ENCODE measurements at regions not wholly inside any gene's neighbourhood (a gene's known extent, or its start where the extent isn't known, plus 50 kb on each side); places are given as distances from the start of the nearest gene placed in this dataset.
"Not testable (repeated sequence)": the region's sequence is repeated elsewhere in the genome, so short reads cannot be mapped to it uniquely, and the experiment has no call there.

GRCh38 chr9:42931045-42931444 lies 747.6 kb downstream of the SPATA31A6 start:
- POLR2A ChIA-PET; H3K4me3 ChIP-seq (ENCODE audit: low read depth in 2 of 2, low read length in 1 of 2); H4K20me1 ChIP-seq (ENCODE audit: insufficient read depth); H3K79me2 ChIP-seq (ENCODE audit: insufficient read depth); DNase-seq; H2AFZ ChIP-seq (ENCODE audit: low read depth); H3F3A ChIP-seq (replicated peaks; ENCODE audit: insufficient read depth); H3K9me3 ChIP-seq; H3K4me1 ChIP-seq (ENCODE audit: control insufficient read depth in 1 of 2, insufficient read depth in 2 of 2, low read depth in 1 of 2, low read length in 1 of 2); CTCF ChIA-PET; H3K27ac ChIP-seq (ENCODE audit: low read depth in 2 of 2, low read length in 1 of 2); H3K36me3 ChIP-seq (replicated peaks in 1 of 2; ENCODE audit: control insufficient read depth in 1 of 2, insufficient read depth in 2 of 2, low read length in 1 of 2); H3K9ac ChIP-seq; H3K4me2 ChIP-seq; H3K9me2 ChIP-seq; H3K27me3 ChIP-seq (ENCODE audit: insufficient read depth): not testable (repeated sequence)
- 10% methylated on average over 3 of the region's 5 CpGs for WGBS (ENCODE audit: low lambda C conversion rate)

- H3K9me2 ChIP-seq; H3K79me2 ChIP-seq (ENCODE audit: insufficient read depth); H2AFZ ChIP-seq (ENCODE audit: low read depth); CTCF ChIA-PET; H3K36me3 ChIP-seq (replicated peaks in 1 of 2; ENCODE audit: control insufficient read depth in 1 of 2, insufficient read depth in 2 of 2, low read length in 1 of 2); H4K20me1 ChIP-seq (ENCODE audit: insufficient read depth); H3K27me3 ChIP-seq (ENCODE audit: insufficient read depth); POLR2A ChIA-PET; H3F3A ChIP-seq (replicated peaks; ENCODE audit: insufficient read depth); H3K4me3 ChIP-seq (ENCODE audit: low read depth in 2 of 2, low read length in 1 of 2); DNase-seq; H3K9ac ChIP-seq; H3K4me1 ChIP-seq (ENCODE audit: control insufficient read depth in 1 of 2, insufficient read depth in 2 of 2, low read depth in 1 of 2, low read length in 1 of 2); H3K9me3 ChIP-seq; H3K4me2 ChIP-seq; H3K27ac ChIP-seq (ENCODE audit: low read depth in 2 of 2, low read length in 1 of 2): not testable (repeated sequence)
- WGBS (ENCODE audit: low lambda C conversion rate): 13% methylated on average over 2 of the region's 2 CpGs
Observed at GRCh38 chr9:42937583-42938235, 754.2 kb downstream of the SPATA31A6 start.

- H3K9me3 ChIP-seq; H3K27me3 ChIP-seq (ENCODE audit: insufficient read depth); H4K20me1 ChIP-seq (ENCODE audit: insufficient read depth); H3K9me2 ChIP-seq; H3K36me3 ChIP-seq (replicated peaks in 1 of 2; ENCODE audit: control insufficient read depth in 1 of 2, insufficient read depth in 2 of 2, low read length in 1 of 2); H3F3A ChIP-seq (replicated peaks; ENCODE audit: insufficient read depth); H3K79me2 ChIP-seq (ENCODE audit: insufficient read depth); H3K4me2 ChIP-seq; H3K4me3 ChIP-seq (ENCODE audit: low read depth in 2 of 2, low read length in 1 of 2); H3K27ac ChIP-seq (ENCODE audit: low read depth in 2 of 2, low read length in 1 of 2); H3K4me1 ChIP-seq (ENCODE audit: control insufficient read depth in 1 of 2, insufficient read depth in 2 of 2, low read depth in 1 of 2, low read length in 1 of 2); CTCF ChIA-PET; POLR2A ChIA-PET; DNase-seq; H2AFZ ChIP-seq (ENCODE audit: low read depth); H3K9ac ChIP-seq: not testable (repeated sequence)
- 17% methylated on average over 1 of the region's 4 CpGs for WGBS (ENCODE audit: low lambda C conversion rate)
Observed at GRCh38 chr9:42947050-42947449, 763.6 kb downstream of the SPATA31A6 start.

GRCh38 chr9:42951239-42951638 lies 767.8 kb downstream of the SPATA31A6 start:
- CTCF ChIA-PET; POLR2A ChIA-PET; H3F3A ChIP-seq (replicated peaks; ENCODE audit: insufficient read depth); H3K4me3 ChIP-seq (ENCODE audit: low read depth in 2 of 2, low read length in 1 of 2); H3K9ac ChIP-seq; DNase-seq; H3K9me2 ChIP-seq; H3K79me2 ChIP-seq (ENCODE audit: insufficient read depth); H3K4me2 ChIP-seq; H3K27me3 ChIP-seq (ENCODE audit: insufficient read depth); H3K27ac ChIP-seq (ENCODE audit: low read depth in 2 of 2, low read length in 1 of 2); H2AFZ ChIP-seq (ENCODE audit: low read depth); H3K36me3 ChIP-seq (replicated peaks in 1 of 2; ENCODE audit: control insufficient read depth in 1 of 2, insufficient read depth in 2 of 2, low read length in 1 of 2); H3K4me1 ChIP-seq (ENCODE audit: control insufficient read depth in 1 of 2, insufficient read depth in 2 of 2, low read depth in 1 of 2, low read length in 1 of 2); H3K9me3 ChIP-seq; H4K20me1 ChIP-seq (ENCODE audit: insufficient read depth): not testable (repeated sequence)
- 0% methylated on average over 1 of the region's 2 CpGs for WGBS (ENCODE audit: low lambda C conversion rate)
- TF ChIP-seq CTCF (IDR thresholded peaks at IDR 0.05): peak; percentile 20; the same call in 1 of the 2 replicates
- TF ChIP-seq REST (IDR thresholded peaks at IDR 0.05; ENCODE audit: low read depth, low read length): peak; percentile 83

GRCh38 chr9:42965155-42965554 lies 781.7 kb downstream of the SPATA31A6 start:
- H2AFZ ChIP-seq (ENCODE audit: low read depth); H3K9ac ChIP-seq; H3K27ac ChIP-seq (ENCODE audit: low read depth in 2 of 2, low read length in 1 of 2); H3K9me3 ChIP-seq; H3K27me3 ChIP-seq (ENCODE audit: insufficient read depth); H4K20me1 ChIP-seq (ENCODE audit: insufficient read depth); H3K79me2 ChIP-seq (ENCODE audit: insufficient read depth); H3F3A ChIP-seq (replicated peaks; ENCODE audit: insufficient read depth); H3K4me3 ChIP-seq (ENCODE audit: low read depth in 2 of 2, low read length in 1 of 2); POLR2A ChIA-PET; CTCF ChIA-PET; H3K4me2 ChIP-seq; H3K9me2 ChIP-seq; H3K4me1 ChIP-seq (ENCODE audit: control insufficient read depth in 1 of 2, insufficient read depth in 2 of 2, low read depth in 1 of 2, low read length in 1 of 2); DNase-seq; H3K36me3 ChIP-seq (replicated peaks in 1 of 2; ENCODE audit: control insufficient read depth in 1 of 2, insufficient read depth in 2 of 2, low read length in 1 of 2): not testable (repeated sequence)
- WGBS (ENCODE audit: low lambda C conversion rate): 0% methylated on average over 2 of the region's 2 CpGs

Measured in SK-N-SH (cell line).